Stimulated activated CD8-positive, alpha-beta memory T cell treated with anti-CD3 and anti-CD28 coated beads, Interleukin-2, amount 100 ng/mL, for 48 hours (primary cell): ENCODE measurements at regions not wholly inside any gene's neighbourhood (a gene's known extent, or its start where the extent isn't known, plus 50 kb on each side); places are given as distances from the start of the nearest gene placed in this dataset.
"Not testable (repeated sequence)": the region's sequence is repeated elsewhere in the genome, so short reads cannot be mapped to it uniquely, and the experiment has no call there.

Experiments used
- DNase-seq, 2 donors: peaks; one replicate each; pipeline ENCODE4 v3.0.0-alpha.2; 2020; ENCODE audit warnings: low read depth in 2 of 2

DNA sequence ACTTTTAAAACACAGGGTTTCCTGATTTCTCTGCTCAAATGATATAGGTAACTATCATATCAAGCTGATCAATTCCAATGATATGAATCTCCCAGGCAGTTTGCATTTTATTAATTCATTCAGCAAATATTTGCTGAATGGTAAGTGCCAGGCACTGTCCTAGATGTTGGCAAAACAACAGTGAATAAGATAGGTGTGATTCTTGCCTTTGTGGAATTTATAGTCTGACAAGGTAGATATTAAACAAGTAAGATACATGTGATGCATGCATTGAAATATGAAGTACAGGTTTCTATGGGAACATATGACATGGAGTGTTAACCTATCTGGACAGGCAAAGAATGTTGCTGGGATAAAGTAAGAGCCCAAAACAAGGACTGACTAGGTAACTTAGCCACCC lies 231.8 kb upstream of the DAB2 start:
- DNase-seq, result no peak

DNA sequence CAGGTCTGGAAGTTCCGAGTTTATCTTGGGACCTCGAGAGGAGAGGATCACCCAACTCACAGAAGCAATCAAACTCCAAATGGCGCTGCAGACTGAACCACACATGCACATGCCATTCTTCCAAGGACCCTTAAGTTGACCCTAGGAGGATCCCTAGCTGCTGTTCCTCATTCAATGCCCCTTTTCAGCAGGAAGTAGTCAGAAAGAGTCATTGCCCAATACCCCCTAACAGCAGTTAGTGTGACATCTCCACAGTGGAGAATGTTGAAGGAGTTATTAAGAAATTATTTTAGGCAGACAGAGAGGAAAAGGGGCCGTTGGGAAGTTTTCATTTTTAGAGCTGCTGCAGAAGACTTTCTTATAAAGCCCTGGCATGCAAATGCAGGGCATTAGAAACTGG lies 229.9 kb upstream of the DAB2 start:
- no peak for DNase-seq

DNA sequence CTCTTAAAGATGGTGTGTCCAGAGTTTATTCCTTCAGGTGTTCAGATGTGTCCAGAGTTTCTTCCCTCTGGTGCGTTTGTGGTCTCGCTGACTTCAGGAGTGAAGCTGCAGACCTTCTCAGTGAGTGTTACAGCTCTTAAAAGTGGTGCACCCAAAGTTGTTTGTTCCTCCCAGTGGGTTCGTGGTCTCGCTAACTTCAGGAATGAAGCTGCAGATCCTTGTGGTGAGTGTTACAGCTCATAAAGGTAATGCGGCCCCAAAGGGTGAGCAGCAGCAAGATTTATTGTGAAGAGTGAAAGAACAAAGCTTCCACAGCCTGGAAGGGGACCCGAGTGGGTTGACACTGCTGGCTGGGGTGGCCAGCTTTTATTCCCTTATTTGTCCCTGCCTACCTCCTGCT lies 227.7 kb upstream of the DAB2 start:
- not testable (repeated sequence) for DNase-seq

DNA sequence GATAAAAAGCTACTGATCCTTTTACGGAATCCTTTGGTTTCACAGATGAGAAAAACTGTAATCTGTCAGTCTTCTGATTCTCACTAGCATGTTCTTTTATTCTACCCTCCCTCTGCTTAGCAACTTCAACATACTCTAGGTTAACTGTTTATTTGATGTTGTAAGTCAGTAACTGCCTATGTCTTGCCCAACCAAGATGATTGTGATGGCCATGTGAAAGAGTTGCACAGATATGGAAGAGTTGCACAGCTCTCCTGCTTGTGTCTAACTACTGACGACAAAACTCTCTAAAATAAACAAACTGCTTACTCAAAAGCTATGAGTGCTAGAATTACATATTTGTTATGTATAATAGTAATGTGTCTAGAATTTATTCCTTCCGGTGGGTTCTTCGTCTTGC lies 227.3 kb upstream of the DAB2 start:
- no peak for DNase-seq

DNA sequence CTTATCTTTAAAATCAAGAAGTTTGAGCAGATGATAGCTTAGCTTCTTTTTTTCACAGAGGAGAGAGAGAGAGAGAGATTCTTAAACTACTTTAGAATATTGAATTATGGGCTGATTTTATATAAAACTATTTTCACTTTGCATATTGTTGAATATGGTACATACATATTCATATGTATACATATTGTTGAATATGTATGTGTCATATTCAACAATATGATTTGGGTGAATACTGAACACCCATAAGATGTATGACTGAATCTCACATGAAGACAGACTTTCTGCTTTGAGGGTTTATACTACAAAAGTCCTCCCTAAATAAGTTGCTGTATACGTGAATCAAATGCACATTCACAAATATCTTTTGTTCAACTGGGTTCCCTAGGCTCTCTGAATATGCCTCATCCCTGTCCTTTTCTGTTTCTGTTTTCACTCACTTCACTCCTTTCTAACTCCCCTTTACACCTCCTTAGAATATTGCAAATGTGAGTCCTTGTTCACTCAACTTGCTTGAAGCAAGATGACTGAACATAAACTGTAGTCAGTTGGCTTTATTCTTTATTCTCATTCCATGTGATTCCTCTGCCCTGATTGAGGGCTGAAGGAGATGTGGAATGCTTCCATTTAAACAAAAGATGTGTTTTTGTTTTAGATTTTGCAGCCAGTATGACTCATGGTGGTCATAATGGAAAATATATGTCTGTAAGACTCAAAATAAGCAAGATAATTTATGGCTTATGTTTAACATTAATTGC lies 225.4 kb upstream of the DAB2 start:
- no peak for DNase-seq

DNA sequence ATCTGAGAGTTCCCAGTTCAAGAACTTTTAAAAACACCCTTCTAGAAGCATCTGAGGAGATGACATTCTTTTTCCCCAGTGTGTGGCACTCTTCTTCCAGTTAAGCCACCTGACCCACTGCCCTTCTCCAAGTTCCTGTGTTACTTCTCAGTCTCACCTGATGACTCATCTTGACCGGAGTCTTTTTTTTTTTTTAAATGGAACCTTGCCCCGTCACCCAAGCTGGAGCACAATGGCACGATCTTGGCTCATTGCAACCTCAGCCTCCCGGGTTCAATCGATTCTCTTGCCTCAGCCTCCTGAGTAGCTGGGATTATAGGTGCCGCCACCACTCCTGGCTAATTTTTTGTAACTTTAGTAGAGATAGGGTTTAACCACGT lies 224.1 kb upstream of the DAB2 start:
- DNase-seq, result no peak

DNA sequence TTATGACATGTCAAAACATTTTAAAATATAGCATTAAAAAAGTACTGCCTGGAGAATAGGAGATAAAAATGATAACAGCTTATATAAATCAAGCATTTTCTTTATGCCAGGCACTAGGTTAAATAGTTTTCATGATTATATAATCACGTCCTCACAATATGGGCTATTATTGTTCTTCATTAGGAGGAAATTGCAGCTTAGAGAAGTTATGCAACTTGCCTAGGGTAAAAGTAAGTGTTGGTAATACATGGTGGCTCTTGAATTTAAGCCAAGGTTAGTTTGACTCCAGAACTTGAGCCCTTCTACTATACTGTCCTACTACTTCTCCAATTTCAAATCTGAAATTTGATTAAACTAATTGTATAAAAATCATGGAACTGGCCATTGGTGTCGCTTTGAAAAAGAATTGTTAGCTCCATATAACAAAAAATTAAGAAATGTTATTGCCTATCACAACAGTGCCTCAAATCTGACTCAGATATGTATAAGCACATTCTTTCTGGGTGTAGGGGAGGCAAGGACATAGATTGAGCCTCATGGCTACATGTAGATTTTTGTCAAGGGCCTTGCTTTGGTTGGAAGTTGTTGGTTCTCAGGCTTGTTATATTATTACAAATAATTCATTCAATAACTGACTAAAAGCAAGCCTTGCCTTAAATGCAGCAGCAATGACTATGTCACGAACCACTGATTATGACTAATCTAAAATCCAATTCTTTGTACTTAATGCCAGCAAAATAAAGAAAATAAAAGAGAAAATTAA lies 223.5 kb upstream of the DAB2 start:
- DNase-seq, result no peak

DNA sequence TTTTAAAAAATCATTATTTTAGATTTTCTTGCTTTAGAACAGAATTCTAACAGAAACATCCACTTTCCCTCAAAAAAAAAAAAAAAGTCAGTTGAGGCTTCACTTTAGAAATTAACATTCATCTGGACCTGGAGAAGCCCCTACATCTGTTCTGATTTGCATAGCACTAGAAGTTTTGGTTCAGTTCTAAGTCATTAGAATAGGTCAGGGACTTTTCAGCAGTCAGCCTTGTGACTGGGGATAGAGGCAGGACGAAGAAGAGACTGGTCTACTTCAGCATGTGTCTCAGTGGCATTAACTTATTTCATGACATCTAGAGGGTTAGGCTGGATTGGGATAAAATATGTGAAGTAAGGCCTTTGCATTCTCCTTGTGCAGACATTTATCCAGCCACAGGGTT lies 215.8 kb upstream of the DAB2 start:
- DNase-seq, result no peak

DNA sequence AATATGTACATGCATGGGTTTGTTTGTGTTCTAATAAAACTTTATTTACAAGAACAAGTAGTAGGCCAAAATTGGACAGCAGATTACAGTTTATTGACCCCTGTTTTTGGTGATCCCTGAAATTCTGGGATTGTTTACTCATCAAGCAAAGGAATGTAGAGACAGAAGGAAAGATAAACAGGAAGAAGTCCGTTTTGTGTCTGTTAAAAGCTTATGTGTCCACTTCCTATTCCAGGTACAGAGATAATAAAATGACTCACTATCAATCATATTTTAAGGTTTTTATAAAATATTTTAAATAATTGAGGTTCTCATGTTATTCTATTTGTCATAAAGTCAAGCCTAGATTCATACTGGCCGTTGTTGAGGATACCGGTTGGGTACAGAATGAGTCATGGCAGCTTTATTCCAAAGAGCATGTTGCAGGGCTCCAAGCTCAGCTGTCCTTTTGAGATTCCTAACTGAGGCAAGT lies 214.9 kb upstream of the DAB2 start:
- no peak for DNase-seq

DNA sequence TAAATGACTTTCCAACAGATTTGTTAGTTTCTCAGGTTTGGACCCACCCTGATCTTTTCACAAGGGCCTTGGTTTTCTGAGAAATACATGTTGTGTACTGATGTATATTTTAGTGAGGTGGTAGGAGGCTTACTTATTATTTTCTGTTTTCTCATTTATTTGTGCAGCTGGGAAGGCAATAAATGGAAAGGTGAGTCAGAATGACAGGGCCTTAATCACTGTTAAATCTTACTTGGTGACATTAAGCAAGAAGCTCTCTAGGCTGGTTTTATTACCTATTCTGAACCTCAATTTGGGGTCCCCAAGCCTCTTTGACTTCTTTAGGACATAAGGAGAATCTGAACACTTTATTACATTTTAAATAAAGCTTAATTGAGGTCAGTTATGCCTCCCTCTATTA lies 214.0 kb upstream of the DAB2 start:
- DNase-seq, result no peak

DNA sequence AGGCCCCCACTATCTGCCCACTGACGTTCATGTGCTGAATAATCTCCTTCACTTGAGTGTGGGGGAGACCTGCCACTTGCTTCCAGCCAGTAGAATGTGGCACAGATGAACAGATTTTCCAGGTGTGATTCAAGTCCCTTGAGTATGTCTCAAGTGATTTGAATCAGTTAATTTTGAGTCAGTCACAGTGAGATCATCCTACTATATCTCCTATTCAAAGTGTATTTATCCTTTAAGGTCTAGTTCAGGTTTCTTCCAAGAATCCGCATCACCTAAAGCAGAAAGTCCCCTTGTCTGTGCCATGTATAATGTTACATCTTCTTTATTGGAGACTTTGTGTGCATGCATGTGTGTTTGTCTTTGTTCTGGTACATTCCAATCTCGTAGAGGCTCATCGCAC lies 208.3 kb upstream of the DAB2 start:
- no peak for DNase-seq

DNA sequence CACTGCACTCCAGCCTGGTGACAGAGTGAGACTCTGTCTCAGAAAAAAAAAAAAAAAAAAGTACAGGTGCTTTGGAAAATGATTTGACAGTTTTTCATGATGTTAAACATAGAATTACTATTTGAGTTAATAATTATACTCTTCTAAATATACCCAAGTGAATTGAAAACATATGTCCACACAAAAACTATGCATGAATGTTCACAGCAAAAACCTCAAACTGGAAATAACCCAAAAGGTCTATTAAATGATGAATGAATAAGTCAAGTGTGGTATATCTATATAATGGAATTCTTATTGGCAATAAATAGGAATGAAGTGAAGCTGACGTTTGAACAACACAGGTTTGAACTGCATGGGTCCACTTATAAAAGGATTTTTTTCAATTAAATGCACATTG lies 207.2 kb upstream of the DAB2 start:
- DNase-seq, result no peak

DNA sequence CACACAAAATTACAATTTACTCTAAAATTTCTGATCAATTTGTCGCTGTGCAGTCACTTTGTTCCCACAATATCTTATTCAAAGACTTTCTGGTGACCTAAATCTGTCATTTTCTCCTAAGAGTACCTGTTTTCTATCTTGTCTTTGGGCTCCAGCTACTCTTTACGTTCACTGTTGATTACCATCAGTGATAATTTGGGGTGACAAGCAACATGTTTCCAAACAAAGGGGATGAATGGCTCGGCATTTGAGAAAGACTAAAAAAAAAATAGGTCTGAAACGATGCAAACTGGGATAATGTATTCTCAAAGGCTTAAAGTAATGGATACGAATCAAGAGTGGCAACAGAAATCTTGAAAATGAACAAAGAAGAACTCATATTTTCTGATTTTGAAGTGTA lies 205.2 kb upstream of the DAB2 start:
- no peak for DNase-seq

DNA sequence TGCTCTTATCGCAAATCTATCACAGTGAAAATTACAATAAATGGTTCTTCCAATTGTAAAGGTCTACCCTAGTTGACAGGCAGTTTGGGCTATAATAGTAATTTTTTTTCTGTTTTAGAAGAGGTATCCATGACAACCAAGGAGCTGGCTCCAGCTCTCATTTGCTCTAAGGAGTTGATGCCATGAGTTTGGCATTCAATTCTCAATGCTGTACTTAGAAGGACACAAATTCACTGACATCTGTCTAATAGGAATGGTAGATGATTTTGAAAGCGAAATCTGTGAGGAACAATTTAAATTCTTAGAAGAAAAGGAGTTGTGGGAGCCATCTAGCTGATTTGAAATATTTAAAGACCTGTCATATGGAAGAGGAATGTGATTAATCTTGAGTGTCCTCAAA lies 203.6 kb upstream of the DAB2 start:
- DNase-seq, result no peak

DNA sequence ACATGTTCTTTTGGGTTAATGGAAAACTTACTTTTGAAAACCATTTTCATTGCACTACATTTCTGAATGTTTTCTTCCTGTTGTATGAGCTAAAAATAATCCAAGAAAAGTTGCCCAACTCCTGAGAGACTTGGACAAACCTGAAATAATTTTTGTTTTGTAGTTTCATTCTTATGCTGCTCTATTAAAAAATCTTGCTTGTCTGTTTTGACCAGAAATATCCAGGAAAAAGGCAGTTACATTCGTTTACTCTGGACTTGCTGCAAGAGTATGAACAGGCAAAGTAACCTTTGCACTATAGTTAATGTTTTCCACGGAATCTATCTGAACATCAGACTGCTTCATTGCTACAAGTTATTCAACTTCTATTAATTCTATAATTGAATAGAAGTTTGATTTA lies 200.1 kb upstream of the DAB2 start:
- no peak for DNase-seq

DNA sequence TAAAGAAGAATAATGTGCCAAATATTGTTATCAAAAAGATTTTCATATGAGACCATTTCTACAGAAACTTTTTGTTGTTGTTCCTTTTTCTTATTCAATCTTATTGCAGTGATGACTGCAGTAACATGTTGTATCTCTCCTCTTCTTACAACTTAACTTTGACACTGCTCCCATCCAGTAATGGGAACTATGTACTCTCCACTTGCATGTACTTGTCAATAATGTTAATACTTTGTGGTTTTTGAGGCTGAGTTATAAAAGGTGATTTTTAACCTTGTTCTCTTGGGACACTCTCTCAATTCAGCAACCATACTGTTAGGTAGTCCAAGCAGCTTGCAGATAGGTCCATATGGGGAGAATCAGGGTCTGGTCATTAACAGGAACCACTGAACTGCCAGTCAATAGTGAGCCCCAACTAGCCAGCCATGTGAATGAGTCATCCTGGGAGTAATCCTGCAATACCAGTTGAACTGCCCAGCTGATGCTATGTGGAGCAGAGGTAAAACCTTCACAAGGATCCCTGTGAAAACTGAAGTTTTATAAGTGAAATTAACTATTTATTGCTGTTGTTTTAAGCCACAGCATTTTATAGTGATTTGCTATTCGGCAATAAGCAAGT lies 199.6 kb upstream of the DAB2 start:
- no peak for DNase-seq

DNA sequence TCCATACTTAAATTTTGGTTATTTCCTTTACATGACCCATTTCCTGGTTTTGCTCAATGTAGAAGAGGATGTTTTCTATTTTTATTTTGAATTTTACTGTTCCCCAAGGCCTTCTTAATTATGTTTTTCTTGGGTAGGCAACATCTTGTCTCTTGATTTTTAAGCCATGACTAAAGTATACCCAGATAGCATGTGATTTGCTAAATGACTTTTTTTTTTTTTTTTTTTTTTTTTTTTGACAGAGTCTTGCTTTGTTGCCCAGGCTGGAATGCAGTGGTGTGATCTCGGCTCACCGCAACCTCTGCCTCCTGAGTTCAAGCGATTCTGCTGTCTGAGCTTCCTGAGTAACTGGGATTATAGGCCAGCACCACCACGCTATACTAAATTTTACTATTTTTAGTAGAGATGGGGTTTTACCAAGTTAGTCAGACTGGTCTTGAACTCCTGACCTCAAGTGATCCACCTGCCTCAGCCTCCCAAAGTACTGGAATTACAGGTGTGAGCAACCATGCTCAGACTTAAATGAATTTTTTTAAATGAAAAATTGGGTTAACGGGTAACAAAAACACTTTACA lies 198.6 kb upstream of the DAB2 start:
- no peak for DNase-seq

DNA sequence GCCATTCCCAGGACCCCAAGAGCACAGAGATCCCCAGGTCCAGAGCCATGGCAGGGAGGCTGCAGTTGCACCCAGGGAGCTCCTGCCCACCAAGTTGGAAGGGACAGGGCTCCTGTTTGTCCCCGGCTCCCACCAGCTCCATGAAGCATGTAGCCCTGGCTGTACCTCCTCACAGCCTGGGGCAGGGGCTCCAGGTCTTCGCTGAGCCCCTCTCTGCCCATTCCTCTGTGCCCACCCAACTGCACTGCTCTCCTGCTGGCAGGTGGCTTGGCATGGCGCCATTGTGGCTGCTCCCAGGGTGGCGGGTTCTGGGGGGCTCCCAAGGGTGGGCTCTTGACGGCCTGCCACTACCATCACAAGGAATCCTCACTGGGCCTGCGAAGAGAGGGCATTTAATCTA lies 197.5 kb upstream of the DAB2 start:
- DNase-seq, result no peak

DNA sequence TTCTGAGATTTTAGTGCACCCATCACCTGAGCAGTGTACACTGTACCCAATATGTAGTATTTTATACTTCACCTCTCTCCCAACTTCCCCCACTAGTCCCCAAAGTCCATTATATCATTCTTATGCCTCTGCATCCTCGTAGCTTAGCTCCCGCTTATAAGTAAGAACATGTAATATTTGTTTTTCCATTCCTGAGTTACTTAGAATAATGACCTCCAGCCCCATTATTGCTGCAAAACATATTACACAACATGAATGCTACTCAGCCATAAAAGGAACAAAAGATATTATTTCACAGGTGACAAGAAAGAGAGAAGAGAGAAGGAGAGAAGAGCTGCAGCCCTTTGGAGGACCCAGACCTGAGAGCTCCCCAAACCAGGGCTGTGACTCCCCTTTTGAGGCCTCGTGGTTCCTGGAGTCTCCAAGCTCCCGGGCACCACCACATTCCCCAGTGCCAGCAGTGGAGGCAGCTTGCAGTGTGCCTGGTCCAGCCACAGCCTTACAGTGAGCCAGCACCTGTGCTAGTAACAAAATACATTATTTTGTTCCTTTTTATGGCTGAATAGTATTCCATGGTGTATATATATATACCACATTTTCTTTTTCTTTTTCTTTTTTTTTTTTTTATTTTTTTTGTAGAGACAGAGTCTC lies 194.5 kb upstream of the DAB2 start:
- DNase-seq, result no peak

DNA sequence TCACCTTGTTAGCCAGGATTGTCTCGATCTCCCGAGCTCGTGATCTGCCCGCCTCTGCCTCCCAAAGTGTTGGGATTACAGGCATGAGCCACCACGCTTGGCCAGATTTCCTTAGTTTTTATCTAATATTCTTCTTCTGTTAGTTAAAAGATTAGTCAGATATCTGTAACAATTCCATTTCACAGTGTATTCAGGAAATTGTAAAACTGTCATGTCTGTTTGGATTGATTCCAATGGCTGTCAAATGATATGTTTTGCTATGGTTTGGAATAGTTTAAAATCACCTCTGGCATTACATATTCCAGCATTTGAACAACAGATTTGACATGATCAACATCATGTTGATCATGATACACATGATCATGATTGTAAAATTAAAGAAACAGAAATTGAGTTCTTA lies 193.6 kb upstream of the DAB2 start:
- no peak for DNase-seq

DNA sequence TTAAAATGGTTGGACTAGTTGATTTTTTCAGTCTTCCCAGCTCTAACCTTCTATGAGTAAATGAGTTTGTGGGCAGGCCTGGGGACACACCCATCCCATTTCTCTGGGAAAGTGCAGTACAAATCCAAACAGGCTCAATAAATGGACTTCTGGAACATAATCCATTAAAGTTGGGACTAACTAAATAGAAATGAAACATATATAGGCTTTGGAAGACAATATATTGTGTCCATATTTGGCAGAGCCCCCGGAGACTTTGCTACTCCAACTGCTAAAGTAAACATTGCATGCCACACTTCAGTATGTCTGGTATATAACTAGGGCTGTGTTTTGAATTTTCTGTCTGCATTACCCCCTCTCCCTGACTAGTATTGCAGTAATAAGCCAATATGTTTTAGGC lies 191.4 kb upstream of the DAB2 start:
- no peak for DNase-seq

DNA sequence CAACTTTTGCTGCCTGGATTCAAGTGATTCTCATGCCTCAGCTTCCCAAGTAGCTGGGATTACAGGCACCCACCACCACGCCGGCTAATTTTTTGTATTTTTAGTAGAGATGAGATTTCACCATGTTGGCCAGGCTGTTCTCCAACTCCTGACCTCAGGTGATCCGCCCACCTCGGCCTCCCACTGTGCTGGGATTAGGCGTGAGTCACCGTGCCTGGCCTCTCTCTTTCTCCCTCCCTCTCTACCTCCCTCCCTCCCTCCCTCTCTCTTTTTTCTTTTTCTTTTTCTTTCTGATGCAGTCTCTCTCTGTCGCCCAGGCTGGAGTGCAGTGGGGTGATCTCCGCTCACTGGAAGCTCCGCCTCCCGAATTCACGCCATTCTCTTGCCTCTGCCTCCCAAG lies 186.3 kb upstream of the DAB2 start:
- not testable (repeated sequence) for DNase-seq
